LoVo (cell line): ENCODE measurements at regions not wholly inside any gene's neighbourhood (a gene's known extent, or its start where the extent isn't known, plus 50 kb on each side); places are given as distances from the start of the nearest gene placed in this dataset.

Experiments used
- DNase-seq: peaks from one replicate; pipeline ENCODE4 v3.0.0-alpha.2; 2016; ENCODE audit warnings: low spot score

- DNase-seq, result no peak
These were observed 81.6 kb upstream of the IRF2BP2 start for GRCh38 chr1:234691567-234691966.

GRCh38 chr1:234690872-234691271, 80.9 kb upstream of the IRF2BP2 start:
- no peak for DNase-seq

GRCh38 chr1:234689236-234689635, 79.3 kb upstream of the IRF2BP2 start:
- no peak for DNase-seq

- no peak for DNase-seq
These were observed 77.0 kb upstream of the IRF2BP2 start for GRCh38 chr1:234687011-234687410.

GRCh38 chr1:234686035-234686434, 76.1 kb upstream of the IRF2BP2 start:
- no peak for DNase-seq

- DNase-seq, result no peak
These were observed 74.9 kb upstream of the IRF2BP2 start for GRCh38 chr1:234684856-234685255.

- peak; percentile 80 for DNase-seq
These were observed 74.1 kb upstream of the IRF2BP2 start for GRCh38 chr1:234683861-234684632.

GRCh38 chr1:234683127-234683860, 73.3 kb upstream of the IRF2BP2 start:
- no peak for DNase-seq

- no peak for DNase-seq
These were observed 72.0 kb upstream of the IRF2BP2 start for GRCh38 chr1:234681990-234682389.

- DNase-seq, result no peak
These were observed 71.1 kb upstream of the IRF2BP2 start for GRCh38 chr1:234681065-234681464.

GRCh38 chr1:234680331-234680904, 70.4 kb upstream of the IRF2BP2 start:
- no peak for DNase-seq

GRCh38 chr1:234676103-234676594, 66.2 kb upstream of the IRF2BP2 start:
- peak; percentile 44 for DNase-seq

GRCh38 chr1:234675572-234675971, 65.6 kb upstream of the IRF2BP2 start:
- no peak for DNase-seq

GRCh38 chr1:234675006-234675405, 65.0 kb upstream of the IRF2BP2 start:
- no peak for DNase-seq

GRCh38 chr1:234674218-234674815, 64.3 kb upstream of the IRF2BP2 start:
- DNase-seq, result no peak

- DNase-seq, result no peak
These were observed 62.6 kb upstream of the IRF2BP2 start for GRCh38 chr1:234672349-234673135.

GRCh38 chr1:234670967-234671626, 61.1 kb upstream of the IRF2BP2 start:
- DNase-seq, result no peak

- DNase-seq, result no peak
These were observed 59.5 kb upstream of the IRF2BP2 start for GRCh38 chr1:234669499-234669898.

- no peak for DNase-seq
These were observed 58.6 kb upstream of the IRF2BP2 start for GRCh38 chr1:234668577-234668955.

GRCh38 chr1:234667600-234668576, 57.9 kb upstream of the IRF2BP2 start:
- no peak for DNase-seq
